GM06990 (cell line): ENCODE measurements at regions not wholly inside any gene's neighbourhood (a gene's known extent, or its start where the extent isn't known, plus 50 kb on each side); places are given as distances from the start of the nearest gene placed in this dataset.

Source experiments
- DNase-seq: peaks from one replicate; pipeline ENCODE4 v3.0.0-alpha.2; 2011; ENCODE audit not compliant: insufficient read length; ENCODE audit errors: extremely low read depth
- H3K27me3 ChIP-seq: replicated peaks from 2 replicates; pipeline ENCODE4 v1.6.0; 2011; ENCODE audit warnings: low read length; ENCODE audit not compliant: control insufficient read depth, insufficient read depth
- H3K36me3 ChIP-seq: 2 replicates; pipeline ENCODE4 v1.5.1; 2011; ENCODE audit warnings: low read length; ENCODE audit not compliant: control insufficient read depth, insufficient read depth
- H3K4me3 ChIP-seq: replicated peaks from 2 replicates; pipeline ENCODE4 v1.5.1; 2011; ENCODE audit warnings: low read depth, mild to moderate bottlenecking, control low read depth, low read length
- TF ChIP-seq, protein P1 (sequence below): IDR thresholded peaks from 2 replicates; pipeline ENCODE4 v1.5.1; 2011; ENCODE audit warnings: low read length, control low read depth, mild to moderate bottlenecking, inconsistent platforms; ENCODE audit not compliant: insufficient read depth, poor library complexity, severe bottlenecking

DNA sequence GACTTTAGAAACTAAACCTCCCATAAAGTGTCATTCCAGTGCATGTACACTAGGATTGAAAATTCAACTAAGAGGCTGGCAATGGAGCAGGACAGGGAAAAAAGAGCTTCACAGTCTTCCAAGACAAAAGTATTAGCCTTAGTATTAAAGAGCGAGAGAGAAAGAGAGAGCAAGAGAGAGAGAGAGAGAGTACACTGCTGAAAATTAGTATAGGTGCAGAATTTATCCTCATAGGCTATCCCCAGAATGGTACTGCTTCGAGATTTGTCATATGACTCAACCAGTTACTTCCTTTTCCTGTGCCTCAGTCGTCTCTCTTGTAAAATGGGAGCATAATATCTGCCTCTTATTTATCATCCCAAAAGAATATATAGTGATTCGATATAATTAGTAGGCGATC lies 543.2 kb upstream of the JARID2 start:
- Histone ChIP-seq H3K4me3 (no peak overlapping the region), H3K36me3 (no peaks in the 10 kb centered on the region), H3K27me3 (no peaks in the 10 kb centered on the region)
- TF ChIP-seq, protein P1, sequence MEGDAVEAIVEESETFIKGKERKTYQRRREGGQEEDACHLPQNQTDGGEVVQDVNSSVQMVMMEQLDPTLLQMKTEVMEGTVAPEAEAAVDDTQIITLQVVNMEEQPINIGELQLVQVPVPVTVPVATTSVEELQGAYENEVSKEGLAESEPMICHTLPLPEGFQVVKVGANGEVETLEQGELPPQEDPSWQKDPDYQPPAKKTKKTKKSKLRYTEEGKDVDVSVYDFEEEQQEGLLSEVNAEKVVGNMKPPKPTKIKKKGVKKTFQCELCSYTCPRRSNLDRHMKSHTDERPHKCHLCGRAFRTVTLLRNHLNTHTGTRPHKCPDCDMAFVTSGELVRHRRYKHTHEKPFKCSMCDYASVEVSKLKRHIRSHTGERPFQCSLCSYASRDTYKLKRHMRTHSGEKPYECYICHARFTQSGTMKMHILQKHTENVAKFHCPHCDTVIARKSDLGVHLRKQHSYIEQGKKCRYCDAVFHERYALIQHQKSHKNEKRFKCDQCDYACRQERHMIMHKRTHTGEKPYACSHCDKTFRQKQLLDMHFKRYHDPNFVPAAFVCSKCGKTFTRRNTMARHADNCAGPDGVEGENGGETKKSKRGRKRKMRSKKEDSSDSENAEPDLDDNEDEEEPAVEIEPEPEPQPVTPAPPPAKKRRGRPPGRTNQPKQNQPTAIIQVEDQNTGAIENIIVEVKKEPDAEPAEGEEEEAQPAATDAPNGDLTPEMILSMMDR = no peak
- DNase-seq = no peak

DNA sequence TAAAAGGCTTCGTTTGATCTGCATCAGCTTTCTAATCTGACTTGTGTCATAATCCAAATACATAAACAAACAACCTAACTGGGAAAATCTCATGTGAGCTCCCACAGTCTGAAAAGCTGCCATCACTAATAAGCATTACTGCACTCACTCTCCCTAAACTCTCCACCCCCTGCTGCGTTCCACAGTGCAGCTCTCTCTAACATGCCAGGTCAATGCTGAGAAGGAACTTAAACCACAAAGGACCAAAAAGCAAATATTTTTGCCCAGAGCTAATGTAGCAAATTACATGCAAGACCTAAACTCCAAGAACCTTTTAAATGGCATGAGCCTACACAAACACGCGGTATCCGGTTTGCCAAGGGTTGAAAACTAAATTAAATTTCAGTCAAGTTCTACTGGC lies 542.3 kb upstream of the JARID2 start:
- H3K36me3 ChIP-seq = no peaks in the 10 kb centered on the region
- no peak overlapping the region for H3K4me3 ChIP-seq
- no peak for DNase-seq
- no peaks in the 10 kb centered on the region for H3K27me3 ChIP-seq
- TF ChIP-seq, protein P1 = no peak

DNA sequence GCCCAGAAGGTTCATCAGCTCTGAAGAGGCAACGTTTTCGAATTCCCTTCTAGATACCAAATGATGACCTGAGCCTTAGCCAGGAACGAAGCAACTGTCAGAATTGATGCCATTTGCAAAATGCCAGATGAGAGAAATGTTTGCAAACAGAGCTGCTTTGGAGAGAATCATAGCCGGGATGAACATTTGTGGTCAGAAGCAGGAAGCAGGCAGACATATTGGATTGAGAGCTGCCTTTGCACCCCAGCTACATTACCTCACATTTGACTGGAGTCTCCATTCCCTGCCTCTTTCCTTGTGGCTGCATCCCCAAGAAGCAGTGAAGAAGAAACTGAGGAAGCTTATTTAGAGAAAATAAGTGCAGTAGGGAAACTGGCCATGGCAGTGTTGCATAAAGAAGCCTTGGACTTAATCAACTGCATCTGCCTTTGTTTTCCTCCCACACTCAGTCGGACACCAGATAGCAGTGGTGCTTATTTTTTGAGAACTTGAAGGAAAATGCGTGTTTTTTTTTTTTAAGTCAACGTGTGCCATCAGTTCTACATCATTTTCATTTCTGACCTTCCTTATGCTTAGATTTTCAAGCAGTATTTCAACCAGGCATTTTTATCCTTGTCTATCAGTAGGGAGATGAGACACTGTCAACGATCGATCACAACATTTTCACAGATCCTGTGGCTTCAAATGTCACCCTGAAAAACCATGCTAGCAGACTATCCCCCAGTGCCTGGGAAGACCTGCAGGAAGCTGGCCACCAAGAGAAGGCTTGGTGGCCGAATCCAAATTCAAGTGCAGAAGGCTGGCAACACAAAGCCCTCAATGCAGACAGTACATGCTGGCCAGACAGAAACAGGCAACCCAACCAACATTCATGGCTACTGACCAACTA lies 541.2 kb upstream of the JARID2 start:
- DNase-seq = no peak
- TF ChIP-seq, protein P1 = no peak
- Histone ChIP-seq H3K4me3 (no peak overlapping the region), H3K27me3 (no peaks in the 10 kb centered on the region), H3K36me3 (no peaks in the 10 kb centered on the region)

DNA sequence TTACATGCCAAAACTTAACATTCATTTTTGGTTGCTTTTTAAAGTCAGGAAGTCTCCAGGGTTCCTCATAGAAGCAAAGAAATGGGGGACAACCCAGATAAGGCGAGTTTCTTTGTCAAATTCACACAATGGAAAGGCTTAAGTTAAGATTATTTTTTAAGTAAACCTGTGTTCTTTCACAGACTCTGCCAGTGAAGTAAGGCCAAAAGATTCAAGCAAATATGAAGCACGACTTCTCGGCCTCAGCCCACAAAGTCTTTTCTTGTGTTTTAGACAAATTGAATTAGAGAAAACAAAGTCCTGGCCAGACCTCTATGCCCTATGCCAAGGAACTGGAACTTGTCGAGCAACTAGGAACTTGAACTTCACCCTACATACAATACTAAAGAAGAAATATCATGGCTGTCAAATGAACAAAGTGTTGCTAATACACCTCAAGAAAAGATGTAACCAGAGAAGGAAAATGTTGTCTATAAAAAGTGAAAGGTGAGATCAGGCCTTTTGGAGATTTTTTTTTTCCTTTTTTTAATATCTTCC lies 540.0 kb upstream of the JARID2 start:
- DNase-seq = no peak
- Histone ChIP-seq H3K4me3 (no peak overlapping the region), H3K36me3 (no peaks in the 10 kb centered on the region), H3K27me3 (no peaks in the 10 kb centered on the region)
- TF ChIP-seq, protein P1 = no peak

DNA sequence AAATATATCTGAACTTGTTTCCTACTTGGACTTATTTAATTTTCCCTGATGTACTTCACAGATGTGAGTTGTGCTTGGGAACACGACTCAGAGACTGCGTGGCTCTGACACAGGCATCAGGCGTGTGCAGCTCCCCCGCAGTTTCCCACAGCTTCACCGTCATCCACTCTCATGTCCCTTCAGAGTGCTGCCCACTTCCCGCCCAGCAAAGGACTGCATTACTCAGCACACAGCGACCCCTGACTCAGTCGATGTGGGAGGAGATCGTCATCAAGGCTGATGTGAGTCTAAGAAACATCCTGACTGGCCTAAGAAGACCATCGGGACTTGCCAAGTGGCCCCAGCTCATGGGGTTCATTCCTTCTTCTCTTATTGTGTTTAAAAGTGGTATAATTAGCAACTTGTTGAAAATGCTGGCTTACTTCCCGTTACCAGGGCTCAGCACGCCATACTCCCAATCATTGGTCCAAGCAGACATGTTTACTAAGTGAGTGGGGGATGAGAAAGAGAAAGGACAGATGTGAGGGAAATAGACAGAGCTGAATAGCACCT lies 539.4 kb upstream of the JARID2 start:
- Histone ChIP-seq H3K36me3 (no peaks in the 10 kb centered on the region), H3K4me3 (no peak overlapping the region), H3K27me3 (no peaks in the 10 kb centered on the region)
- TF ChIP-seq, protein P1 = no peak
- no peak for DNase-seq
